Panc1 (cell line): ENCODE measurements at regions not wholly inside any gene's neighbourhood (a gene's known extent, or its start where the extent isn't known, plus 50 kb on each side); places are given as distances from the start of the nearest gene placed in this dataset.

Experiments used
- ATAC-seq: fragments of 200-7000 bp; cut with Tn5 transposase; 2 replicates; pipeline ENCODE4 v1.9.1; 2020; ENCODE audit warnings: mild to moderate bottlenecking, moderate library complexity
- BruUV-seq: library from RNA; stranded (reverse); fragments of 400-500 nt; replicated peaks from 2 replicates; lab custom pipeline; 2021; lab: Mats Ljungman, UMichigan
- CTCF ChIA-PET: fragments of 300-600 bp; sonication (Branson Sonifier 250); formaldehyde crosslinking; loops from one replicate; lab custom pipeline; 2022; ENCODE audit warnings: antibody characterized with exemption; lab: Charles Lee
- POLR2A ChIA-PET: fragments of 300-600 bp; sonication (Branson Sonifier 250); formaldehyde crosslinking; loops from one replicate; lab custom pipeline; 2022; ENCODE audit warnings: antibody characterized with exemption; lab: Charles Lee
- DNase-seq: peaks from one replicate; pipeline ENCODE4 v3.0.0-alpha.2; 2010; ENCODE audit warnings: low read depth, low spot score
- H3K27ac ChIP-seq: 2 replicates; pipeline ENCODE4 v1.5.1; 2011; ENCODE audit warnings: mild to moderate bottlenecking, low read length, inconsistent platforms
- H3K27me3 ChIP-seq: fragments of 200-500 bp; sonication (Bioruptor generic); 2 replicates; pipeline ENCODE4 v1.6.0; 2014; ENCODE audit warnings: low read length, inconsistent platforms; ENCODE audit not compliant: control insufficient read depth, insufficient read depth
- H3K36me3 ChIP-seq: fragments of 200-500 bp; sonication (Bioruptor generic); 2 replicates; pipeline ENCODE4 v1.5.1; 2014; ENCODE audit warnings: inconsistent platforms, mild to moderate bottlenecking, low read length, moderate library complexity; ENCODE audit not compliant: control insufficient read depth, insufficient read depth
- H3K4me1 ChIP-seq: 2 replicates; pipeline ENCODE4 v1.5.1; 2011; ENCODE audit warnings: inconsistent platforms, mild to moderate bottlenecking, low read length, moderate library complexity; ENCODE audit not compliant: control insufficient read depth, insufficient read depth
- H3K4me3 ChIP-seq, 2 experiments: 2 replicates each; pipeline ENCODE4 v1.5.1; 2011 to 2012; ENCODE audit warnings: low read depth in 2 of 2, low read length in 2 of 2, mild to moderate bottlenecking in 2 of 2, inconsistent platforms in 1 of 2, moderate library complexity in 1 of 2
- H3K9me3 ChIP-seq: fragments of 200-500 bp; sonication (Bioruptor generic); 2 replicates; pipeline ENCODE4 v1.5.1; 2014; ENCODE audit warnings: low read depth, mild to moderate bottlenecking, inconsistent platforms, low read length, moderate library complexity; ENCODE audit not compliant: control insufficient read depth, insufficient read depth
- POLR2AphosphoS5 ChIP-seq: IDR thresholded peaks from 2 replicates; pipeline ENCODE4 v1.6.1; 2012; ENCODE audit warnings: mild to moderate bottlenecking, low read depth, low read length, moderate library complexity
- SIN3A ChIP-seq: IDR thresholded peaks from 2 replicates; pipeline ENCODE4 v1.6.1; 2012; ENCODE audit warnings: low read depth, mild to moderate bottlenecking, low read length, moderate library complexity, borderline replicate concordance; ENCODE audit not compliant: insufficient read depth
- TCF7L2 ChIP-seq: IDR thresholded peaks from 2 replicates; pipeline ENCODE4 v1.6.1; 2011; ENCODE audit warnings: mild to moderate bottlenecking, low read depth, low read length, inconsistent platforms
- in situ Hi-C: cut with HindIII; loops from 2 replicates; pipeline ENCODE4 v1.10.0; 2016; ENCODE audit warnings: low sequenced_read_pairs, low pct_unique_long_range_greater_than_20kb
- intact Hi-C: fragments of 100-400 bp; cut with micrococcal nuclease; formaldehyde crosslinking; loops from one replicate; pipeline ENCODE4 v1.10.0; 2022; ENCODE audit not compliant: unreplicated experiment
- TF ChIP-seq, protein P1 (sequence below): fragments of 450-650 bp; IDR thresholded peaks from 2 replicates; pipeline ENCODE4 v1.5.1; 2017; ENCODE audit warnings: mild to moderate bottlenecking
- TF ChIP-seq, protein P2 (sequence below), 2 experiments: IDR thresholded peaks; 2 replicates each; pipeline ENCODE4 v1.6.1; 2011 to 2012; ENCODE audit warnings: low read depth in 2 of 2, control low read depth in 1 of 2, low read length in 1 of 2, mild to moderate bottlenecking in 1 of 2, moderate library complexity in 1 of 2; ENCODE audit not compliant: insufficient read depth in 1 of 2

DNA sequence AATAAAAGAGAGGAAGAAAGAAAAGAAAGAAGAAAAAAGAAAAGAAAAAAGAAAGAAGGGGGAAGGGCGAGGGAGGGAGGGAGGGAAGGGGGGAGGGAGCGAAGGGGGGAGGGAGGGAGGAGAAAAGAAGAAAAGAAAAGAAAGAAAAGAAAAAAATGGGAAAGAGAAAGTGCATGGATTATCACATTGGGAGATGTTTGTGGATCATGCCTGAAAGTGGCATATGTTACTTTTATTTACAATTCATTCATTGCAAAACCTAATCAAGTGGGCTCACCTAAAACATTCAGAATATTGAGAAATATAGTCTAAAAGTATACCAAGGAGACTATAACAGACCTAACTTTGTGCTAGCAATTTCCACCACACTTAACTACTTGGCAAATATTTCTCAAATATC is 246.9 kb upstream of the SYT1 start:
- H3K27me3 ChIP-seq = no peaks in the 10 kb centered on the region
- no peak for DNase-seq
- H3K9me3 ChIP-seq = no peaks in the 10 kb centered on the region
- intact Hi-C loops (no loop called here), in situ Hi-C loops (no loop called here)
- TF ChIP-seq, protein P1, sequence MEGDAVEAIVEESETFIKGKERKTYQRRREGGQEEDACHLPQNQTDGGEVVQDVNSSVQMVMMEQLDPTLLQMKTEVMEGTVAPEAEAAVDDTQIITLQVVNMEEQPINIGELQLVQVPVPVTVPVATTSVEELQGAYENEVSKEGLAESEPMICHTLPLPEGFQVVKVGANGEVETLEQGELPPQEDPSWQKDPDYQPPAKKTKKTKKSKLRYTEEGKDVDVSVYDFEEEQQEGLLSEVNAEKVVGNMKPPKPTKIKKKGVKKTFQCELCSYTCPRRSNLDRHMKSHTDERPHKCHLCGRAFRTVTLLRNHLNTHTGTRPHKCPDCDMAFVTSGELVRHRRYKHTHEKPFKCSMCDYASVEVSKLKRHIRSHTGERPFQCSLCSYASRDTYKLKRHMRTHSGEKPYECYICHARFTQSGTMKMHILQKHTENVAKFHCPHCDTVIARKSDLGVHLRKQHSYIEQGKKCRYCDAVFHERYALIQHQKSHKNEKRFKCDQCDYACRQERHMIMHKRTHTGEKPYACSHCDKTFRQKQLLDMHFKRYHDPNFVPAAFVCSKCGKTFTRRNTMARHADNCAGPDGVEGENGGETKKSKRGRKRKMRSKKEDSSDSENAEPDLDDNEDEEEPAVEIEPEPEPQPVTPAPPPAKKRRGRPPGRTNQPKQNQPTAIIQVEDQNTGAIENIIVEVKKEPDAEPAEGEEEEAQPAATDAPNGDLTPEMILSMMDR = no peak
- TF ChIP-seq, protein P2, sequence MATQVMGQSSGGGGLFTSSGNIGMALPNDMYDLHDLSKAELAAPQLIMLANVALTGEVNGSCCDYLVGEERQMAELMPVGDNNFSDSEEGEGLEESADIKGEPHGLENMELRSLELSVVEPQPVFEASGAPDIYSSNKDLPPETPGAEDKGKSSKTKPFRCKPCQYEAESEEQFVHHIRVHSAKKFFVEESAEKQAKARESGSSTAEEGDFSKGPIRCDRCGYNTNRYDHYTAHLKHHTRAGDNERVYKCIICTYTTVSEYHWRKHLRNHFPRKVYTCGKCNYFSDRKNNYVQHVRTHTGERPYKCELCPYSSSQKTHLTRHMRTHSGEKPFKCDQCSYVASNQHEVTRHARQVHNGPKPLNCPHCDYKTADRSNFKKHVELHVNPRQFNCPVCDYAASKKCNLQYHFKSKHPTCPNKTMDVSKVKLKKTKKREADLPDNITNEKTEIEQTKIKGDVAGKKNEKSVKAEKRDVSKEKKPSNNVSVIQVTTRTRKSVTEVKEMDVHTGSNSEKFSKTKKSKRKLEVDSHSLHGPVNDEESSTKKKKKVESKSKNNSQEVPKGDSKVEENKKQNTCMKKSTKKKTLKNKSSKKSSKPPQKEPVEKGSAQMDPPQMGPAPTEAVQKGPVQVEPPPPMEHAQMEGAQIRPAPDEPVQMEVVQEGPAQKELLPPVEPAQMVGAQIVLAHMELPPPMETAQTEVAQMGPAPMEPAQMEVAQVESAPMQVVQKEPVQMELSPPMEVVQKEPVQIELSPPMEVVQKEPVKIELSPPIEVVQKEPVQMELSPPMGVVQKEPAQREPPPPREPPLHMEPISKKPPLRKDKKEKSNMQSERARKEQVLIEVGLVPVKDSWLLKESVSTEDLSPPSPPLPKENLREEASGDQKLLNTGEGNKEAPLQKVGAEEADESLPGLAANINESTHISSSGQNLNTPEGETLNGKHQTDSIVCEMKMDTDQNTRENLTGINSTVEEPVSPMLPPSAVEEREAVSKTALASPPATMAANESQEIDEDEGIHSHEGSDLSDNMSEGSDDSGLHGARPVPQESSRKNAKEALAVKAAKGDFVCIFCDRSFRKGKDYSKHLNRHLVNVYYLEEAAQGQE (IDR thresholded peaks at IDR 0.05; ENCODE audit: insufficient read depth in 1 of 2, low read depth in 2 of 2, low read length in 1 of 2) = no peak
- TF ChIP-seq SIN3A (no peak), POLR2AphosphoS5 (no peak), TCF7L2 (no peak)
- ATAC-seq = no peak
- ChIA-PET CTCF (no interaction called here), POLR2A (no interaction called here)
- no peak overlapping the region for H3K27ac ChIP-seq
- no peak overlapping the region for H3K4me3 ChIP-seq
- no peaks in the 10 kb centered on the region for H3K36me3 ChIP-seq
- H3K4me1 ChIP-seq = no peaks in the 10 kb centered on the region
- no TSS peak for BruUV-seq

DNA sequence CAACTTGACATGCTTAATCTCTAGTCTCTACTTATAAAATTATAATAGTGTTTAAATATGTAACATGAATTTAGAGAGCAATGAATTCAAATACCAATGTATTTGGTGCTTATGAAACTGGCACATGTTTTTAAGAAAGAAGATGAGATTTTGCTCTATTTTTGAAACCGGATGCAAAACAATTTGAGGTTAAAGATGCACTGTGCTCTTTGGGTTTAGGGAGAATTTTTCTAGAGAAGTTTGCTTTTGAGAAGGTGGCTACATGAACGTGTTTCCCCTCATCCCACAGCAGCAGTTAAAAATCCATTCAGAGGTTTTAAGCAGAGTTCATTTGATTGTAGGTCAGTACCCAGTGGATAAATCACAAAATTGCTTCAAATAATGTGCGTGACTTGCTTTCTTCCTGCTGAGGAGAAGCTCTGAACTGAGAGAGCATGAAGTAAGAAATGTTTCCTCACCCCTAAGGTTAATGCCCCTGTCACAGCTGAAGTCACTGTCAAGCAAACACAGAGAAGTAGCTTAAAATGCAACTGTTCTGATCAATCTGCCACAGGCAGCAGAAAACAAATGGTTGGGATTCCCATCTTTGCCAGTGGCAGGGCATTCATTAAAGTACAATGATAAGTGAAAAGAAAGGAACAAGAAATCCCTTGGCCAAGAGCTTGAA is 241.9 kb upstream of the SYT1 start:
- H3K4me1 ChIP-seq = no peaks in the 10 kb centered on the region
- TF ChIP-seq SIN3A = no peak
- no peaks in the 10 kb centered on the region for H3K27me3 ChIP-seq
- in situ Hi-C loops (no loop called here), intact Hi-C loops (no loop called here)
- no TSS peak for BruUV-seq
- ChIA-PET POLR2A (no interaction called here), CTCF (no interaction called here)
- H3K9me3 ChIP-seq = no peaks in the 10 kb centered on the region
- ATAC-seq (no peak), DNase-seq (no peak)
- no peak overlapping the region for H3K4me3 ChIP-seq
- no peak overlapping the region for H3K27ac ChIP-seq
- no peaks in the 10 kb centered on the region for H3K36me3 ChIP-seq

DNA sequence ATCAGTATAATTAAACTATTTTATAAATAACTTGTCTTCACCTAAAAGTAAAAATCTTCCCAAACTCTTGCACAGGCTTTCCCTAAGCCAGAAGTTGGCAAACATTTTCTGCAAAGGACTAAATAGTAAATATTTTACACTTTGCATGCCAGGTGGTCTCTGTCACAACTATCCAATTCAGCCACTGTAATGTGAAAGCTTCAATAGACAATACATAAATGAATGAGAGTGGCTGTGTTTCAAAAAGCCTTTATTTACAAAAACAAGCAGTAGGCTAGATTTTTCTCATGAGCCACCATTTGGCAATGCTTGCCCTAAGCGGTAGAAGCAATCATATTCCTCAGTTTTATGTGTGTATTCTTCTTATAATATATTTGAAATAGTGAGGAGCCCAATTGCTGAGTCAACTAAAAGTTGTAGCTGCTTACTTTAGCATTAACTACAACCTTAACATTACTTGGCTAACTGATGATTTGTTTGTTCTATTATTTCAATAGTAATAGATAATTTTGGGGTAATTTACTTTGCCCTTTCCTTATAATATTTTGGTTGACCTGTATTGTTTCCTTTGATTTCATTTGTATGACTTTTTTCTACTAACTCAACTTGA is 236.0 kb upstream of the SYT1 start:
- no peak for TF ChIP-seq SIN3A
- no peak for TF ChIP-seq TCF7L2
- TF ChIP-seq, protein P1 = no peak
- TF ChIP-seq, protein P2 (IDR thresholded peaks at IDR 0.05; ENCODE audit: insufficient read depth in 1 of 2, low read depth in 2 of 2, low read length in 1 of 2) = no peak
- no peak for TF ChIP-seq POLR2AphosphoS5
- Histone ChIP-seq H3K4me3 (no peak overlapping the region), H3K27me3 (no peaks in the 10 kb centered on the region), H3K4me1 (no peaks in the 10 kb centered on the region), H3K9me3 (0 out of 2 replicates have a peak, but pooled peaks cover 6% of the 10 kb centered on the region), H3K27ac (no peak overlapping the region), H3K36me3 (no peaks in the 10 kb centered on the region)
- ATAC-seq = no peak
- intact Hi-C loops = no loop called here
- BruUV-seq = no TSS peak
- in situ Hi-C loops = no loop called here
- no peak for DNase-seq
- CTCF ChIA-PET = no interaction called here
- POLR2A ChIA-PET = no interaction called here
